OCI-LY7 (cell line): ENCODE measurements at regions not wholly inside any gene's neighbourhood (a gene's known extent, or its start where the extent isn't known, plus 50 kb on each side); places are given as distances from the start of the nearest gene placed in this dataset.

Source experiments
- BruUV-seq: library from RNA; stranded (reverse); fragments of 400-500 nt; replicated peaks from 2 replicates; lab custom pipeline; 2021; lab: Mats Ljungman, UMichigan
- CTCF ChIA-PET: fragments of 300-600 bp; sonication (Branson Sonifier 250); formaldehyde crosslinking; loops from one replicate; lab custom pipeline; 2022; ENCODE audit warnings: antibody characterized with exemption; ENCODE audit not compliant: unreplicated experiment; lab: Charles Lee
- POLR2A ChIA-PET: fragments of 300-600 bp; sonication (Branson Sonifier 250); formaldehyde crosslinking; loops from one replicate; lab custom pipeline; 2022; ENCODE audit warnings: antibody characterized with exemption; lab: Charles Lee
- DNase-seq: peaks from one replicate; pipeline ENCODE4 v3.0.0-alpha.2; 2015; ENCODE audit warnings: low spot score
- H2AFZ ChIP-seq: fragments of 200-600 bp; sonication (generic), shearing (Covaris generic); 2 replicates; pipeline ENCODE4 v1.6.1; 2014; ENCODE audit warnings: mild to moderate bottlenecking, antibody characterized with exemption, low read length, moderate library complexity
- H3K27ac ChIP-seq: fragments of 200-600 bp; sonication (generic); 2 replicates; pipeline ENCODE4 v1.5.1; 2014; ENCODE audit warnings: mixed run types, low read depth, mild to moderate bottlenecking, moderate library complexity, low read length, inconsistent platforms; ENCODE audit not compliant: poor library complexity, severe bottlenecking
- H3K36me3 ChIP-seq: fragments of 200-600 bp; sonication (generic); 2 replicates; pipeline ENCODE4 v1.6.1; 2014; ENCODE audit warnings: mild to moderate bottlenecking, antibody characterized with exemption, low read length, moderate library complexity, mixed read lengths; ENCODE audit not compliant: insufficient read depth
- H3K4me1 ChIP-seq: fragments of 200-600 bp; sonication (generic); 2 replicates; pipeline ENCODE4 v1.5.1; 2014; ENCODE audit warnings: mild to moderate bottlenecking, low read length; ENCODE audit not compliant: insufficient read depth, poor library complexity, severe bottlenecking
- H3K4me2 ChIP-seq: fragments of 200-600 bp; sonication (generic); 2 replicates; pipeline ENCODE4 v1.6.1; 2014; ENCODE audit warnings: mild to moderate bottlenecking, low read length
- H3K4me3 ChIP-seq: fragments of 200-600 bp; sonication (generic); 2 replicates; pipeline ENCODE4 v1.5.1; 2014; ENCODE audit warnings: mild to moderate bottlenecking, low read depth, low read length; ENCODE audit not compliant: poor library complexity, severe bottlenecking
- H3K79me2 ChIP-seq: fragments of 200-600 bp; sonication (generic); 2 replicates; pipeline ENCODE4 v1.6.1; 2016; ENCODE audit warnings: low read depth, mild to moderate bottlenecking, low read length, moderate library complexity, mixed read lengths; ENCODE audit not compliant: insufficient read depth
- H3K9me2 ChIP-seq: fragments of 200-600 bp; sonication (generic); 2 replicates; pipeline ENCODE4 v1.6.1; 2016; ENCODE audit warnings: mild to moderate bottlenecking, low read length, mixed read lengths; ENCODE audit not compliant: insufficient read depth
- H3K9me3 ChIP-seq: fragments of 200-600 bp; sonication (generic); 2 replicates; pipeline ENCODE4 v1.6.1; 2014; ENCODE audit warnings: mild to moderate bottlenecking, mixed run types, low read length, mixed read lengths
- H4K20me1 ChIP-seq: fragments of 200-600 bp; sonication (generic); 2 replicates; pipeline ENCODE4 v1.6.1; 2014; ENCODE audit warnings: mild to moderate bottlenecking, antibody characterized with exemption, low read length, moderate library complexity, mixed read lengths; ENCODE audit not compliant: insufficient read depth
- EZH2phosphoT487 ChIP-seq: fragments of 200-600 bp; sonication (generic); IDR thresholded peaks from 2 replicates; pipeline ENCODE4 v1.6.1; 2018; ENCODE audit warnings: low read depth, borderline replicate concordance, mild to moderate bottlenecking, mixed run types, antibody characterized with exemption, low read length, moderate library complexity, mixed read lengths
- intact Hi-C: fragments of 100-400 bp; cut with micrococcal nuclease; formaldehyde crosslinking; loops from one replicate; pipeline ENCODE4 v1.10.0; 2022; ENCODE audit not compliant: unreplicated experiment
- TF ChIP-seq, protein P1 (sequence below): fragments of 200-600 bp; sonication (generic); conservative IDR thresholded peaks from 2 replicates; pipeline ENCODE4 v1.5.1; 2014; ENCODE audit warnings: mild to moderate bottlenecking, antibody characterized with exemption, low read length, moderate library complexity, mixed read lengths

- no TSS peak for BruUV-seq
- Histone ChIP-seq H3K4me2 (no peak overlapping the region), H3K4me3 (no peak overlapping the region), H3K79me2 (no peaks in the 10 kb centered on the region), H3K9me2 (no peaks in the 10 kb centered on the region), H3K36me3 (no peaks in the 10 kb centered on the region), H3K27ac (no peak overlapping the region), H4K20me1 (no peaks in the 10 kb centered on the region), H3K9me3 (no peaks in the 10 kb centered on the region), H2AFZ (no peak overlapping the region), H3K4me1 (no peaks in the 10 kb centered on the region)
- DNase-seq, result no peak
- POLR2A ChIA-PET, result no interaction called here
- intact Hi-C loops, result no loop called here
- no peak for TF ChIP-seq EZH2phosphoT487
- TF ChIP-seq, protein P1, sequence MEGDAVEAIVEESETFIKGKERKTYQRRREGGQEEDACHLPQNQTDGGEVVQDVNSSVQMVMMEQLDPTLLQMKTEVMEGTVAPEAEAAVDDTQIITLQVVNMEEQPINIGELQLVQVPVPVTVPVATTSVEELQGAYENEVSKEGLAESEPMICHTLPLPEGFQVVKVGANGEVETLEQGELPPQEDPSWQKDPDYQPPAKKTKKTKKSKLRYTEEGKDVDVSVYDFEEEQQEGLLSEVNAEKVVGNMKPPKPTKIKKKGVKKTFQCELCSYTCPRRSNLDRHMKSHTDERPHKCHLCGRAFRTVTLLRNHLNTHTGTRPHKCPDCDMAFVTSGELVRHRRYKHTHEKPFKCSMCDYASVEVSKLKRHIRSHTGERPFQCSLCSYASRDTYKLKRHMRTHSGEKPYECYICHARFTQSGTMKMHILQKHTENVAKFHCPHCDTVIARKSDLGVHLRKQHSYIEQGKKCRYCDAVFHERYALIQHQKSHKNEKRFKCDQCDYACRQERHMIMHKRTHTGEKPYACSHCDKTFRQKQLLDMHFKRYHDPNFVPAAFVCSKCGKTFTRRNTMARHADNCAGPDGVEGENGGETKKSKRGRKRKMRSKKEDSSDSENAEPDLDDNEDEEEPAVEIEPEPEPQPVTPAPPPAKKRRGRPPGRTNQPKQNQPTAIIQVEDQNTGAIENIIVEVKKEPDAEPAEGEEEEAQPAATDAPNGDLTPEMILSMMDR, result no peak
- CTCF ChIA-PET, result no interaction called here
Measured at GRCh38 chr6:138582573-138582972, 83.3 kb upstream of the NHSL1 start.

GRCh38 chr6:138586638-138587037, 87.3 kb upstream of the NHSL1 start:
- intact Hi-C loops, result loop anchor here (5.0 kb wide), 1 partner anchor 781 kb away; no protein-coding TSS in a partner anchor
- Histone ChIP-seq H3K27ac (no peak overlapping the region), H4K20me1 (no peaks in the 10 kb centered on the region), H3K79me2 (no peaks in the 10 kb centered on the region), H3K4me2 (no peak overlapping the region), H3K9me2 (no peaks in the 10 kb centered on the region), H2AFZ (no peak overlapping the region), H3K4me3 (no peak overlapping the region), H3K9me3 (no peaks in the 10 kb centered on the region), H3K4me1 (no peaks in the 10 kb centered on the region), H3K36me3 (no peaks in the 10 kb centered on the region)
- BruUV-seq, result no TSS peak
- no peak for TF ChIP-seq EZH2phosphoT487
- TF ChIP-seq, protein P1, result no peak
- CTCF ChIA-PET, result interaction anchor here (1.0 kb wide), 1 partner anchor 7 kb away, joined by 3 read pairs; no protein-coding TSS in a partner anchor
- no peak for DNase-seq
- POLR2A ChIA-PET, result interaction anchor here (0.6 kb wide), 1 partner anchor 57 kb away, joined by 5 read pairs; no protein-coding TSS in a partner anchor

- Histone ChIP-seq H3K4me1 (peaks cover 16% of the 10 kb centered on the region), H3K9me2 (no peaks in the 10 kb centered on the region), H3K27ac (no peak overlapping the region), H3K36me3 (no peaks in the 10 kb centered on the region), H2AFZ (peak overlapping the region; percentile 45; the same call in 1 of the 2 replicates), H3K79me2 (no peaks in the 10 kb centered on the region), H3K4me2 (no peak overlapping the region), H3K4me3 (no peak overlapping the region), H4K20me1 (no peaks in the 10 kb centered on the region), H3K9me3 (no peaks in the 10 kb centered on the region)
- CTCF ChIA-PET, result no interaction called here
- peak; percentile 68 for DNase-seq
- POLR2A ChIA-PET, result interaction anchor here (0.6 to 0.7 kb wide), 2 partner anchors 9 to 969 kb away, joined by 3 read pairs; no protein-coding TSS in a partner anchor
- intact Hi-C loops, result loop anchor here (1.0 to 5.0 kb wide), 2 partner anchors 177 to 778 kb away; no protein-coding TSS in a partner anchor
- TF ChIP-seq, protein P1, result peak; percentile 97
- no peak for TF ChIP-seq EZH2phosphoT487
- no TSS peak for BruUV-seq
Measured at GRCh38 chr6:138588805-138589434, 89.6 kb upstream of the NHSL1 start.
